HEK293T (cell line): ENCODE measurements at regions not wholly inside any gene's neighbourhood (a gene's known extent, or its start where the extent isn't known, plus 50 kb on each side); places are given as distances from the start of the nearest gene placed in this dataset.

Experiments
- CTCF ChIA-PET: fragments of 350-600 bp; formaldehyde crosslinking; extraction: SDS; loops from one replicate; lab custom pipeline; 2021; ENCODE audit warnings: antibody characterized with exemption, inconsistent platforms; lab: Yijun Ruan, JAX
- POLR2A ChIA-PET: fragments of 350-600 bp; formaldehyde crosslinking; extraction: SDS; loops from one replicate; lab custom pipeline; 2020; ENCODE audit warnings: antibody characterized with exemption, inconsistent platforms; lab: Yijun Ruan, JAX
- DNase-seq: peaks from one replicate; pipeline ENCODE4 v3.0.0; 2012; ENCODE audit warnings: mixed read lengths; ENCODE audit errors: extremely low spot score
- ARNT ChIP-seq: fragments of 450-650 bp; IDR thresholded peaks from 2 replicates; pipeline ENCODE4 v1.6.1; 2017; ENCODE audit warnings: mild to moderate bottlenecking
- BHLHE40 ChIP-seq: fragments of 450-650 bp; IDR thresholded peaks from 2 replicates; pipeline ENCODE4 v1.6.1; 2016; ENCODE audit warnings: mild to moderate bottlenecking, moderate library complexity, borderline replicate concordance
- CTBP1 ChIP-seq: fragments of 450-650 bp; IDR thresholded peaks from 2 replicates; pipeline ENCODE4 v1.6.1; 2016; ENCODE audit warnings: borderline replicate concordance
- ELF4 ChIP-seq: fragments of 450-650 bp; IDR thresholded peaks from 2 replicates; pipeline ENCODE4 v1.6.1; 2017; ENCODE audit warnings: antibody characterized with exemption
- FOXA1 ChIP-seq: fragments of 450-650 bp; IDR thresholded peaks from 2 replicates; pipeline ENCODE4 v1.6.1; 2016; ENCODE audit warnings: mild to moderate bottlenecking
- FOXK2 ChIP-seq: fragments of 450-650 bp; IDR thresholded peaks from 2 replicates; pipeline ENCODE4 v1.6.1; 2016; ENCODE audit warnings: mild to moderate bottlenecking
- FOXM1 ChIP-seq: fragments of 450-650 bp; IDR thresholded peaks from 2 replicates; pipeline ENCODE4 v1.6.1; 2017; ENCODE audit warnings: mild to moderate bottlenecking, borderline replicate concordance
- HDGF ChIP-seq: fragments of 450-650 bp; IDR thresholded peaks from 2 replicates; pipeline ENCODE4 v1.6.1; 2017; ENCODE audit warnings: antibody characterized with exemption, borderline replicate concordance
- L3MBTL2 ChIP-seq: fragments of 450-650 bp; conservative IDR thresholded peaks from 2 replicates; pipeline ENCODE4 v1.6.1; 2016; ENCODE audit warnings: mild to moderate bottlenecking
- LEF1 ChIP-seq: fragments of 450-650 bp; IDR thresholded peaks from 2 replicates; pipeline ENCODE4 v1.6.1; 2017; ENCODE audit warnings: mild to moderate bottlenecking, borderline replicate concordance
- NFRKB ChIP-seq: fragments of 450-650 bp; IDR thresholded peaks from 2 replicates; pipeline ENCODE4 v1.6.1; 2016; ENCODE audit warnings: mild to moderate bottlenecking, moderate library complexity
- PKNOX1 ChIP-seq: fragments of 450-650 bp; IDR thresholded peaks from 2 replicates; pipeline ENCODE4 v1.6.1; 2016
- SP1 ChIP-seq: fragments of 450-650 bp; IDR thresholded peaks from 2 replicates; pipeline ENCODE4 v1.6.1; 2017
- SUZ12 ChIP-seq: fragments of 450-650 bp; IDR thresholded peaks from 2 replicates; pipeline ENCODE4 v1.6.1; 2016; ENCODE audit warnings: mild to moderate bottlenecking
- TARDBP ChIP-seq: fragments of 450-650 bp; IDR thresholded peaks from 2 replicates; pipeline ENCODE4 v1.6.1; 2016
- ZNF384 ChIP-seq: fragments of 450-650 bp; IDR thresholded peaks from 2 replicates; pipeline ENCODE4 v1.6.1; 2016

DNA sequence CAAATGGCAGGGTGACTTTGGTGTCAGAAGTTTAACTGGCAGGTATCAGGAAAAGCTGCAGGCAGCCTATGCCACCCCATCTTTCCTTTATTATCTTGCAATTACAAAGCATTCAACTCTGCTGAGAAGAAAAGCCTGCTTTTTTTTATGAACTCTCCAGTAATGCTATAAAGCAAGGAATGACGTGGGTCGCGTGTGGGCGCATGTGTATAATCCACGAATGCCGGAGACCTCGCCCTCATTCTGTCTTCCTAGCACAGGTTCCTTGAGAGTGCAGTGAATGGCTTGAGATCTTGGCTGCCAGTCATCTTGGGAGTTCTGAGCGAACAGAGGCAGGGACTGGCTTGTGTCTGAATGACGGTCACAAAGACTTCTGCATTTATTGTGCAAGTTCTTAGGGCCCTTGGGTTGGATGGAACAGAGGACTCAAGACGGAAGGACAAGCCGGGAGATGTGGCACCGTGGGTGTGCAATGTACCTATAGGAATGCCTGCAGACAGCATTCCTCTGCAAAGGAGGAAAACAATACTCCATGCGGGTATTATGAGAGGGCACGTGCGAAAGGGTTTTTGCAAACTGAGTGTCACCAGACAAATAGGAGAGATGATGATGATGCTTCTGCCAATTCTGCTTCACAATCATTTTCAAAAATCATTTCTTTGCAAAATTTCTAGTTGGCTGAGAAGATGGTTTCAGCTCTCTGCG, 96.1 kb upstream of the ELAC2 start:
- ChIA-PET POLR2A (no interaction called here), CTCF (interaction anchor here (0.6 to 0.8 kb wide), 3 partner anchors 35 to 139 kb away, joined by 3 read pairs; no protein-coding TSS in a partner anchor)
- no peak for DNase-seq
- TF ChIP-seq TARDBP (no peak), FOXM1 (no peak), NFRKB (no peak), SUZ12 (no peak), ARNT (no peak), PKNOX1 (no peak), LEF1 (no peak), L3MBTL2 (no peak), FOXK2 (no peak), ZNF384 (no peak), BHLHE40 (no peak), CTBP1 (no peak), HDGF (no peak), FOXA1 (no peak), ELF4 (no peak), SP1 (no peak)

DNA sequence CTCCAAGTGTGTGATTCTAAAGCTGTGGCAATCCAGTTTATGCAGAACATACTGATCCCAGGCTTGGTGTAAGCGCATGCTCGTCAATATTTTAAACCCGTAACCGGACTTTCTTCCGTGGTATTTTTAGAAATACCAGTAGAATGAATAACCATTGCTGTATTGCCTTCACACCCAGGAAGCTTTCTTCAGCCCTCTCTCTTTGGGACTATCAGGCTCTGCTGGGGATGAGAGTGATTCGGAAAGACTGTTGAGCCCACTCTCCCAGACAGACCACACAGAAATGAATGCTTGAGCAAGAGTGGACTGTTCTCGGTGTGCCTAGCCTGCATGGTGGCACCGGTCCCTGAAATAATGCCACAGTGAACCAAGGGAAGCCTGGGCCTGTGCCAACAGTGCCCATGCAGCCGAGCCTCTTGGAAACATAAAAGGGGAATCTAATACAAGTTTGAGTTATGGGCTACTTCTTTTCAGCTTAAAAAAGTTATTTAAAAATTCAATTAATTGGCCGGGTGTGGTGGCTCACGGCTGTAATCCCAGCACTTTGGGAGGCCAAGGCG, 89.9 kb upstream of the ELAC2 start:
- CTCF ChIA-PET, result no interaction called here
- POLR2A ChIA-PET, result no interaction called here
- DNase-seq, result no peak
- no peak for TF ChIP-seq FOXK2
- TF ChIP-seq ARNT, result no peak
- TF ChIP-seq FOXA1, result no peak
- TF ChIP-seq LEF1, result no peak
- no peak for TF ChIP-seq PKNOX1
- TF ChIP-seq CTBP1, result no peak
- no peak for TF ChIP-seq TARDBP
- no peak for TF ChIP-seq FOXM1
- TF ChIP-seq SP1, result no peak
- no peak for TF ChIP-seq ELF4
- no peak for TF ChIP-seq BHLHE40
- TF ChIP-seq L3MBTL2, result no peak
- TF ChIP-seq ZNF384, result no peak
- no peak for TF ChIP-seq SUZ12
- no peak for TF ChIP-seq NFRKB
- no peak for TF ChIP-seq HDGF

GRCh38 chr17:13106171-13106570, 88.3 kb upstream of the ELAC2 start:
- ChIA-PET POLR2A (no interaction called here), CTCF (no interaction called here)
- TF ChIP-seq SUZ12, result no peak
- DNase-seq, result no peak

GRCh38 chr17:13104576-13104975, 86.7 kb upstream of the ELAC2 start:
- ChIA-PET CTCF (no interaction called here), POLR2A (no interaction called here)
- DNase-seq, result no peak
- TF ChIP-seq TARDBP, result no peak
- no peak for TF ChIP-seq FOXM1
- no peak for TF ChIP-seq BHLHE40
- no peak for TF ChIP-seq LEF1
- TF ChIP-seq SP1, result no peak
- TF ChIP-seq NFRKB, result no peak
- TF ChIP-seq ZNF384, result no peak
- TF ChIP-seq FOXA1, result no peak
- TF ChIP-seq SUZ12, result no peak
- TF ChIP-seq CTBP1, result no peak
- no peak for TF ChIP-seq ELF4
- no peak for TF ChIP-seq PKNOX1

- ChIA-PET CTCF (no interaction called here), POLR2A (no interaction called here)
These were observed 84.7 kb upstream of the ELAC2 start for GRCh38 chr17:13102477-13102876.

DNA sequence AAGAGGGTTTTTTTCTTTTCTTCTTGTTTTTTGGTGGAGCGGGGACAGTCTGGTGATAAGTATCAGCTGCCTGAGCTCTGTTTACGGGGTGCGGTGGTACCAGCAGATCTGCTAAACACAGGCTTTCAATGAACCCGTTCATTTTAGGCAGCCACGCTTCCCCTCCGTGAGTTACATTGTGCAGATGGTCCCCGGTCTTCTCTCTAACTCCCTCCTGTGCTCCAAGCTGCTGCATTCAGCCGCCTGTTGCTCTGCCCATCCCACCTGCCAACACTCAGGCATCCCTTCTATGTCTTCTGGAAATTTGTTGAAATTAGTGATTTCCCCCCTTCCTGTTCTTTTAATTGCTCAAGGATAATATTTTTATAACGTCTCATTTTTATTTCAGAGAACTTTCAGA, 82.1 kb upstream of the ELAC2 start:
- TF ChIP-seq FOXA1, result no peak
- no peak for TF ChIP-seq FOXK2
- TF ChIP-seq PKNOX1, result no peak
- TF ChIP-seq HDGF, result no peak
- TF ChIP-seq TARDBP, result no peak
- no peak for TF ChIP-seq NFRKB
- no peak for TF ChIP-seq BHLHE40
- no peak for TF ChIP-seq ELF4
- no peak for TF ChIP-seq ZNF384
- TF ChIP-seq SUZ12, result no peak
- no peak for TF ChIP-seq SP1
- no peak for TF ChIP-seq FOXM1
- TF ChIP-seq CTBP1, result no peak
- no peak for TF ChIP-seq LEF1
- TF ChIP-seq ARNT, result no peak
- no peak for TF ChIP-seq L3MBTL2
- ChIA-PET POLR2A (interaction anchor here (1.0 kb wide), 1 partner anchor 82 kb away, joined by 4 read pairs; the partner anchor contains the start of gene ELAC2), CTCF (interaction anchor here (0.7 kb wide), 1 partner anchor 186 kb away, joined by 3 read pairs; no protein-coding TSS in a partner anchor)
- DNase-seq, result no peak

More at GRCh38 chr17:13102477-13102876, 84.7 kb upstream of the ELAC2 start:
- TF ChIP-seq FOXA1 (no peak), LEF1 (no peak), FOXM1 (no peak), ZNF384 (no peak), SP1 (no peak)
- no peak for DNase-seq
